HL-60 (cell line): ENCODE measurements at regions not wholly inside any gene's neighbourhood (a gene's known extent, or its start where the extent isn't known, plus 50 kb on each side); places are given as distances from the start of the nearest gene placed in this dataset.

ENCODE experiments used
- DNase-seq, 2 experiments: peaks; one replicate each; pipeline ENCODE4 v3.0.0-alpha.2; 2010 to 2020; ENCODE audit warnings: low read depth in 1 of 2, low spot score in 1 of 2
- H3K27ac ChIP-seq: fragments of 250-450 bp; sonication (Bioruptor Pico); replicated peaks from 2 replicates; pipeline ENCODE4 v1.5.1; 2020; ENCODE audit warnings: mild to moderate bottlenecking, moderate library complexity
- H3K27me3 ChIP-seq: fragments of 250-450 bp; sonication (Bioruptor Pico); 2 replicates; pipeline ENCODE4 v1.5.1; 2021; ENCODE audit warnings: mild to moderate bottlenecking, moderate library complexity; ENCODE audit not compliant: insufficient read depth, poor library complexity, severe bottlenecking
- H3K4me3 ChIP-seq: replicated peaks from 2 replicates; pipeline ENCODE4 v1.5.1; 2011; ENCODE audit warnings: mild to moderate bottlenecking, control low read depth, low read length; ENCODE audit not compliant: insufficient read depth
- CTCF ChIP-seq: IDR thresholded peaks from one replicate; pipeline ENCODE4 v1.5.1; 2011; ENCODE audit warnings: low read length, control low read depth, inconsistent platforms; ENCODE audit not compliant: insufficient read depth
- GABPA ChIP-seq: IDR thresholded peaks from 2 replicates; pipeline ENCODE4 v1.6.1; 2012; ENCODE audit warnings: low read depth
- POLR2AphosphoS5 ChIP-seq: IDR thresholded peaks from 2 replicates; pipeline ENCODE4 v1.6.1; 2012; ENCODE audit warnings: low read depth
- SPI1 ChIP-seq: IDR thresholded peaks from 2 replicates; pipeline ENCODE4 v1.6.1; 2012; ENCODE audit warnings: low read depth, mild to moderate bottlenecking, borderline replicate concordance
- TF ChIP-seq, protein P1 (sequence below): IDR thresholded peaks from 2 replicates; pipeline ENCODE4 v1.6.1; 2012; ENCODE audit warnings: low read depth; ENCODE audit not compliant: insufficient replicate concordance

DNA sequence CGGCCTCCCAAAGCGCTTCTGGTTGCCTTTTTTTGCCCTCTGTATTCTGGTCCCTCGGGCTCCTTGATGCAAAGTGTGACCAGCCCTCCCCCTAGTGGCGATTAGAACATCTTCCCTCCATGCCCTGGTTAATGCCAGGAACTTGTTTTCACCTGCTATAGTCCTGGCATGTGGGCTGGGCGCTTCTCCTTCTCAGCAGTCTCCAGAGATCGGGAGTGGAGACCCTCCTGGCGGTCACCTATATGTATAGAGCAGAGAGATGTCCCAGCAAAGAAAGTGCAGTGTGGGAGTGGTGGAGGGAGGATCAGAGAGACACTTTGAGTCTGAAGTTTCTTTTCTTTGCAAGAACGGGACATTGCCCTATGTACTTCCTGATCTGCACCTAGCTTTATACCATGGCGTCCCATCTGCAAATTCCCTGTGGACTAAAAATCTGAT lies 264.1 kb downstream of the OTUD1 start:
- Histone ChIP-seq H3K27me3 (no peaks in the 10 kb centered on the region), H3K4me3 (no peak overlapping the region), H3K27ac (no peak overlapping the region)
- TF ChIP-seq CTCF (peak; percentile 21), POLR2AphosphoS5 (no peak)
- DNase-seq: peak; percentile 29 to 62

DNA sequence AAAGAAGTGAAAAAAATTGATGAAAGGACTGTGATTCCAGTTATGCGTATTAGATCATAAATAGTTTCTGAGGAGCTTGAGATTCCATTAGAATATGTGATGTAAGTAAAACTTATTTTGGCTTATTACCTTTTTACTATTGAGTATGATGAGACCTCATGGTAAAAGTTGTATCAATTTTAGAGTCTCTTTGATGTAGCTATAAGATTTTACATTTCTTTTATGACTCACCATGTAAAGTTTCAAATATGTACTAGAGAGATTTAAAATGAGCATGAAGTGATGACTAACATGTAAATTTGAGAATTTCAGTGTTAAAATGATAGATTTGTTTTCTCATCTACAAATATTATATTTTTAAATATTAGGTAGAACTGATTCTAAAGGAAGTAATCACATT lies 276.5 kb downstream of the OTUD1 start:
- no peak overlapping the region for H3K4me3 ChIP-seq
- no peak overlapping the region for H3K27ac ChIP-seq
- no peak for DNase-seq
- no peak for TF ChIP-seq POLR2AphosphoS5
- no peak for TF ChIP-seq SPI1
- TF ChIP-seq, protein P1, sequence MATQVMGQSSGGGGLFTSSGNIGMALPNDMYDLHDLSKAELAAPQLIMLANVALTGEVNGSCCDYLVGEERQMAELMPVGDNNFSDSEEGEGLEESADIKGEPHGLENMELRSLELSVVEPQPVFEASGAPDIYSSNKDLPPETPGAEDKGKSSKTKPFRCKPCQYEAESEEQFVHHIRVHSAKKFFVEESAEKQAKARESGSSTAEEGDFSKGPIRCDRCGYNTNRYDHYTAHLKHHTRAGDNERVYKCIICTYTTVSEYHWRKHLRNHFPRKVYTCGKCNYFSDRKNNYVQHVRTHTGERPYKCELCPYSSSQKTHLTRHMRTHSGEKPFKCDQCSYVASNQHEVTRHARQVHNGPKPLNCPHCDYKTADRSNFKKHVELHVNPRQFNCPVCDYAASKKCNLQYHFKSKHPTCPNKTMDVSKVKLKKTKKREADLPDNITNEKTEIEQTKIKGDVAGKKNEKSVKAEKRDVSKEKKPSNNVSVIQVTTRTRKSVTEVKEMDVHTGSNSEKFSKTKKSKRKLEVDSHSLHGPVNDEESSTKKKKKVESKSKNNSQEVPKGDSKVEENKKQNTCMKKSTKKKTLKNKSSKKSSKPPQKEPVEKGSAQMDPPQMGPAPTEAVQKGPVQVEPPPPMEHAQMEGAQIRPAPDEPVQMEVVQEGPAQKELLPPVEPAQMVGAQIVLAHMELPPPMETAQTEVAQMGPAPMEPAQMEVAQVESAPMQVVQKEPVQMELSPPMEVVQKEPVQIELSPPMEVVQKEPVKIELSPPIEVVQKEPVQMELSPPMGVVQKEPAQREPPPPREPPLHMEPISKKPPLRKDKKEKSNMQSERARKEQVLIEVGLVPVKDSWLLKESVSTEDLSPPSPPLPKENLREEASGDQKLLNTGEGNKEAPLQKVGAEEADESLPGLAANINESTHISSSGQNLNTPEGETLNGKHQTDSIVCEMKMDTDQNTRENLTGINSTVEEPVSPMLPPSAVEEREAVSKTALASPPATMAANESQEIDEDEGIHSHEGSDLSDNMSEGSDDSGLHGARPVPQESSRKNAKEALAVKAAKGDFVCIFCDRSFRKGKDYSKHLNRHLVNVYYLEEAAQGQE: no peak
- TF ChIP-seq GABPA: no peak
- no peaks in the 10 kb centered on the region for H3K27me3 ChIP-seq

- H3K4me3 ChIP-seq: no peak overlapping the region
- TF ChIP-seq CTCF: no peak
- TF ChIP-seq SPI1: no peak
- no peak for TF ChIP-seq GABPA
- TF ChIP-seq, protein P1: no peak
- no peak for TF ChIP-seq POLR2AphosphoS5
- no peak overlapping the region for H3K27ac ChIP-seq
Observed at GRCh38 chr10:23717913-23718312, 279.0 kb downstream of the OTUD1 start.

DNA sequence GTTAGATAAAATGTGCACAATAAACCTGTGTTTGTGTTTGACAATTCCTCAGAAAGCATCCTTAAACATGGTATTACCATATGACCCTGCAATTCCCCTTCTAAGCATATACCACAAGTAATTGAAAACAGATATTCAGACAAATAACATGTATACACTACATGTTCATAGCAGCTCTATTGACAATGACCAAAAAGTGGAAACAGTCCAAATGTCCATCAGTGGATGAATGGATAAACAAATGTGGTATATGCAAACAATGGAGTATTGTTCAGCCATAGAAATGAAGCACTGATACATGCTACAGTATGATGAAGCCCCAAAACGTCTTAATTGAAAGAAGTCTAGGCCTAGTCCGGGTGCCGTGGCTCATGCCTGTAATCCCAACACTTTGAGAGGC lies 280.1 kb downstream of the OTUD1 start:
- Histone ChIP-seq H3K4me3 (no peak overlapping the region), H3K27me3 (no peaks in the 10 kb centered on the region), H3K27ac (no peak overlapping the region)
- TF ChIP-seq, protein P1: no peak
- TF ChIP-seq GABPA (no peak), SPI1 (no peak), POLR2AphosphoS5 (no peak), CTCF (no peak)
- no peak for DNase-seq

More at GRCh38 chr10:23717913-23718312, 279.0 kb downstream of the OTUD1 start:
- no peaks in the 10 kb centered on the region for H3K27me3 ChIP-seq
- no peak for DNase-seq
